Transverse colon (tissue), 4 donors: ENCODE measurements at regions not wholly inside any gene's neighbourhood (a gene's known extent, or its start where the extent isn't known, plus 50 kb on each side); places are given as distances from the start of the nearest gene placed in this dataset.

Source experiments
- DNase-seq: peaks from one replicate; pipeline ENCODE4 v3.0.0-alpha.2; 2019
- H3K27ac ChIP-seq, 4 donors: fragments of 200-600 bp; sonication (generic); 2 replicates each; pipeline ENCODE4 v1.5.1; 2016 to 2018; ENCODE audit warnings: inconsistent platforms in 4 of 4
- H3K27me3 ChIP-seq: fragments of 200-600 bp; sonication (generic); 2 replicates; pipeline ENCODE4 v1.5.1; 2017; ENCODE audit warnings: inconsistent platforms
- H3K36me3 ChIP-seq, 4 donors: fragments of 200-600 bp; sonication (generic); 2 replicates each; pipeline ENCODE4 v1.5.1; 2017 to 2019; ENCODE audit warnings: inconsistent platforms in 4 of 4
- H3K4me1 ChIP-seq, 4 donors: fragments of 200-600 bp; sonication (generic); 2 replicates each; pipeline ENCODE4 v1.5.1; 2017 to 2020; ENCODE audit warnings: inconsistent platforms in 4 of 4
- H3K4me3 ChIP-seq, 4 donors: fragments of 200-600 bp; sonication (generic); 1 replicate in 1 of 4; 2 replicates in 3 of 4; pipeline versions ENCODE4 v1.5.1 to v1.6.1; 2017 to 2019; ENCODE audit warnings: inconsistent platforms in 4 of 4
- H3K9me3 ChIP-seq, 2 donors: fragments of 200-600 bp; sonication (generic); 2 replicates each; pipeline ENCODE4 v1.5.1; 2017 to 2019; ENCODE audit warnings: inconsistent platforms in 2 of 2
- EP300 ChIP-seq: sonication (generic); formaldehyde crosslinking; IDR thresholded peaks from one replicate; pipeline ENCODE4 v1.6.1; 2017; ENCODE audit warnings: antibody characterized with exemption, low read depth
- POLR2A ChIP-seq: fragments of 450-650 bp; IDR thresholded peaks from one replicate; pipeline ENCODE4 v1.6.1; 2016; ENCODE audit warnings: antibody characterized with exemption, mild to moderate bottlenecking, moderate library complexity
- POLR2AphosphoS5 ChIP-seq, 3 donors: sonication (generic); formaldehyde crosslinking; IDR thresholded peaks; one replicate each; pipeline ENCODE4 v1.6.1; 2016; ENCODE audit warnings: antibody characterized with exemption in 3 of 3
- WGBS, 2 donors: methylation state at CpG; one replicate each; pipeline ENCODE4 v1.1.5; 2018; ENCODE audit warnings: low coverage in 1 of 2; 5-methylcytosine and 5-hydroxymethylcytosine counted together
- in situ Hi-C, 4 donors: fragments of 200-750 bp; cut with MboI; loops; one replicate each; pipeline versions ENCODE4 v1.15.0 to v1.15.1; 2017; ENCODE audit warnings: low sequenced_read_pairs in 3 of 4, low pct_ligation_motif_present in 1 of 4, low pct_unique_long_range_greater_than_20kb in 1 of 4
- intact Hi-C: fragments of 100-400 bp; cut with DNase I; formaldehyde crosslinking; loops from one replicate; pipeline ENCODE4 v1.15.1; 2023; ENCODE audit warnings: low total_unique reads
- TF ChIP-seq, protein P1 (sequence below), 5 experiments: fragments of 200-600 bp in 3 of 5; fragments of 450-650 bp in 2 of 5; sonication (generic) in 3 of 5; IDR thresholded peaks; 1 replicate in 2 of 5; 2 replicates in 3 of 5; pipeline ENCODE4 v1.5.1; 2016 to 2017; ENCODE audit warnings: antibody characterized with exemption in 5 of 5, inconsistent platforms in 3 of 5, mild to moderate bottlenecking in 2 of 5, moderate library complexity in 1 of 5

DNA sequence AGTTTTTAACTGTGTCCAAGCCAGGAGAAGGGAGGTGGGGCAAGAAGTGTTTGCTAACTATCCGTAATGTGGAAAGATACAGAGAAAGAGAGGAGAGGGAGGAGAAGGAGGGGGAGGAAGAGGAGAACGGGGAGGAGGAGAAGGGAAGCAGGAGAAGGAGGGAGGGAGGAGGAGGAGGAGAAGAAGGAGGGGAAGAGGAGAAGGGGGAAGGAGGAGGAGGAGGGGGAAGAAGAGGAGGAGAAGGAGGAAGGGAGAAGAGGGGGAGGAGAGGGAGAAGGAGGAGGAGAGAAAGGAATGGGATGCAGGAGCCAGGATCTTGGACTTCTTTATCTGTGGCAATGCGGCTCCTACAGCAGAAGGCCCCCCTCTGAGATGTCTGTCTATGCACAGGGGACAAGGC is 510.3 kb upstream of the CCDC196 start:
- no peak for DNase-seq
- H3K4me1 ChIP-seq = no peaks in the 10 kb centered on the region
- intact Hi-C loops (no loop called here), in situ Hi-C loops (no loop called here)
- no peaks in the 10 kb centered on the region for H3K36me3 ChIP-seq
- no peak overlapping the region for H3K27ac ChIP-seq
- no peak overlapping the region for H3K4me3 ChIP-seq
- TF ChIP-seq POLR2A = no peak
- TF ChIP-seq POLR2AphosphoS5 (IDR thresholded peaks at IDR 0.05) = no peak
- H3K27me3 ChIP-seq = no peaks in the 10 kb centered on the region
- H3K9me3 ChIP-seq = no peaks in the 10 kb centered on the region
- WGBS, 2 donors = 53 to 59% methylated on average over 3 of the region's 3 CpGs

DNA sequence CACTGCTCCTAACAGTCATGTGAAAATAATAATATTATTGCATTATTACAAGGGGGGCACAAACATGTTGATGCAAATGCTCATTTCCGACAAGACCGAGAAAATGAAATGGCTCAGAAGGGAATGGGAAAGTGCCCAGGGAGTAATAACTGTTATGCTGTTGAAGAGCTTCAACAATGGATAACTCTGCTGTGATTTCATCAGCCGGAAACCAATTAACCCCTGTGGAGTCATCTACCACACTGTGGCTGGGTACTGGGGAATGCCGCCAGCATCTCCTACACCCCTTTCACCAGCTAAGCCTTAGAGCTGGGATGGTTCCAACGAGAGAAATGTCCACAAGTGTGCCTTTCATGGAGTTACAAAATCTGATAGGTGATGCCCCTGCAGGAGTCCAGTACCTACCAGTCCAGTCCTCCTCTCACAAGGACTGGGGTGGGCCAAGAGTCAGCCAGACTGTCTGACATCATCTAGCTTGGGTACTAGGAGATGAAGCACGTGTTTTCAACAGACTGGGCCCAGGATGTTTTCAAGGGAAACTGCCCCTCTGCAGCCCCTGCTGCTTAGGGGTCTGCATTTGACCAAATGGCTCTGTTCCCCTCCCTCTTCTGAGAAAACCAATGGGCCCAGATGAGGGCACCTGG is 509.3 kb upstream of the CCDC196 start:
- intact Hi-C loops = no loop called here
- H3K36me3 ChIP-seq = no peaks in the 10 kb centered on the region
- DNase-seq = no peak
- no peaks in the 10 kb centered on the region for H3K27me3 ChIP-seq
- TF ChIP-seq POLR2A (no peak), POLR2AphosphoS5 (IDR thresholded peaks at IDR 0.05) (no peak), EP300 (no peak)
- no peak overlapping the region for H3K4me3 ChIP-seq
- no peaks in the 10 kb centered on the region for H3K4me1 ChIP-seq
- in situ Hi-C loops = no loop called here
- H3K9me3 ChIP-seq = no peaks in the 10 kb centered on the region
- H3K27ac ChIP-seq = no peak overlapping the region
- WGBS, 2 donors = 83% methylated on average over 6 of the region's 6 CpGs; no CpG with 5 or more reads in 1 of the 2 donors

DNA sequence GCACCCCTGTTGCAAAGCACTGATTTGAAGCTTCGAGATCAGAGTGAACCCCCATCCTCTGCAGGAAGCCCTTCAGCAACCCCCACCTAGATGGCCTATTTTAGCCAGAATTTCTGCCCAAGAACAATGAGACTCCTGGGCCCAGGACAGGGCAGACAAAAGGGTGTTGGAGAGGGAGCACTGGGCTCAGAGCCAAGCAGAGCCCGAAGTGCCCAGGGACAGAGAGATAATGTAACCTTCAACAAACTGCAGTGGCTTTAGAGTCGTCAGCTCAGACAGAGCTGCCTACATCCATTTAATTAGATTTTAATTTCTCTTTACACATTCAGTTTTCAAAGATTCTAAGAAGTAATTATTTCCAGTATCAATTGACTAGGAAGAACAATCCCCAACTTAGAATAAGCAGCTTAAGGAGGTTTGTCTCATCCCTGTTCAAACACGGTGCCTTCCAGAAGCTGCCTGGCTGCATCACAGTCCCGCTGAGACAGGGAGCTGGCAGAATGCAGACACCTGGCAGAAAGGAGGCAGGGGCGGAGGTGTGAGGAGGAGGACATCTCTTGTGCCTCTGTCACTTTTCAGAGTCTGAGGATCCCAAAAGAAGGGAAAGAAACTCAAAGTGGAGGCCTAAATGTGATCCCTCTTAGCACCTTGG is 504.9 kb upstream of the CCDC196 start:
- H3K36me3 ChIP-seq = no peaks in the 10 kb centered on the region
- WGBS, 2 donors = 77 to 86% methylated on average over 3 to 6 of the region's 6 CpGs
- no peak overlapping the region for H3K4me3 ChIP-seq
- TF ChIP-seq, protein P1, sequence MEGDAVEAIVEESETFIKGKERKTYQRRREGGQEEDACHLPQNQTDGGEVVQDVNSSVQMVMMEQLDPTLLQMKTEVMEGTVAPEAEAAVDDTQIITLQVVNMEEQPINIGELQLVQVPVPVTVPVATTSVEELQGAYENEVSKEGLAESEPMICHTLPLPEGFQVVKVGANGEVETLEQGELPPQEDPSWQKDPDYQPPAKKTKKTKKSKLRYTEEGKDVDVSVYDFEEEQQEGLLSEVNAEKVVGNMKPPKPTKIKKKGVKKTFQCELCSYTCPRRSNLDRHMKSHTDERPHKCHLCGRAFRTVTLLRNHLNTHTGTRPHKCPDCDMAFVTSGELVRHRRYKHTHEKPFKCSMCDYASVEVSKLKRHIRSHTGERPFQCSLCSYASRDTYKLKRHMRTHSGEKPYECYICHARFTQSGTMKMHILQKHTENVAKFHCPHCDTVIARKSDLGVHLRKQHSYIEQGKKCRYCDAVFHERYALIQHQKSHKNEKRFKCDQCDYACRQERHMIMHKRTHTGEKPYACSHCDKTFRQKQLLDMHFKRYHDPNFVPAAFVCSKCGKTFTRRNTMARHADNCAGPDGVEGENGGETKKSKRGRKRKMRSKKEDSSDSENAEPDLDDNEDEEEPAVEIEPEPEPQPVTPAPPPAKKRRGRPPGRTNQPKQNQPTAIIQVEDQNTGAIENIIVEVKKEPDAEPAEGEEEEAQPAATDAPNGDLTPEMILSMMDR (IDR thresholded peaks at IDR 0.05) = no peak
- TF ChIP-seq EP300 = no peak
- no peak for TF ChIP-seq POLR2A
- no peak for TF ChIP-seq POLR2AphosphoS5 (IDR thresholded peaks at IDR 0.05)
- no peaks in the 10 kb centered on the region for H3K27me3 ChIP-seq
- in situ Hi-C loops (no loop called here), intact Hi-C loops (no loop called here)
- DNase-seq = no peak
- H3K9me3 ChIP-seq = no peaks in the 10 kb centered on the region
- no peak overlapping the region for H3K27ac ChIP-seq
- H3K4me1 ChIP-seq = no peaks in the 10 kb centered on the region

DNA sequence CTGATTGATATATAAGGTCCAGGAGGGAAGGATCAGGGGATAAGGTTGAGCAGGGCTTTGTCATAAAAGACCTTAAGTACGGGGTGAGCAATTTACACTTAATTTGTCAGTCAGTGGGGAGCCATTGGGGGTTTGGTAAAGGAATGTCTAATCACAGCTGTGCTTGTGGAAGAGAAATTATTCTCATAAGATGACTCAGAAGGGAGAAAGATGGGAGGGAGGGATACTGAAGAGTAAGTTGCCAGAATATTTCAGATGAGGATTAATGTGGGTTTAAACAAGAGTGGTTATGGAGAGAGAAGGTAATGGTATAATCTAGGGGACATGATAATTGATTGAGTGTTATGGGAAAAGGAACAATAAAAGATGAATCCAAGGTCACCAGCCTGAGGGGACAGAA is 500.1 kb upstream of the CCDC196 start:
- intact Hi-C loops (no loop called here), in situ Hi-C loops (no loop called here)
- 49 to 50% methylated on average over 1 of the region's 1 CpG for WGBS, 2 donors
- no peak overlapping the region for H3K27ac ChIP-seq
- H3K36me3 ChIP-seq = no peaks in the 10 kb centered on the region
- no peaks in the 10 kb centered on the region for H3K9me3 ChIP-seq
- no peak for TF ChIP-seq POLR2A
- TF ChIP-seq POLR2AphosphoS5 (IDR thresholded peaks at IDR 0.05) = no peak
- TF ChIP-seq, protein P1 (IDR thresholded peaks at IDR 0.05) = no peak
- no peak for TF ChIP-seq EP300
- no peaks in the 10 kb centered on the region for H3K27me3 ChIP-seq
- no peaks in the 10 kb centered on the region for H3K4me1 ChIP-seq
- DNase-seq = no peak
- H3K4me3 ChIP-seq = no peak overlapping the region

DNA sequence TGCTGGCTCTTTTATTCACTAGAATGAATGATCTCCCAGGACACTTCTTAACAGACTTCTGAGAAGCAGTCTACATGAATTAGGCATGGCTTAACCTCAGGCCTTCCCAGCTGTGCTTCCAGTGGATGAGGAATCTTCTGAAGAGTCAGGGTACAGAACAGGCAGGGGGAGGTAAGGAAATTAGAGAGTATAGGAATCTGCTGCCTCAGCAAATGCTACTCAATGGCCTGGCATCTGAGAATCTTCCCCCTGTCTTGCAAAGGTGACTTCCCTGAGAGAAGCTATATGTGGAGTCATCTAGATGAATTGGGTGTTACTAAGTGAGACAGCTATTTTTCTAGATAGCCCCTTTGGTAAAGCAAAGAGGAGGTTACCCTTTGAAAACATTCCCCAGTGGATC is 496.2 kb upstream of the CCDC196 start:
- TF ChIP-seq POLR2A (no peak), POLR2AphosphoS5 (IDR thresholded peaks at IDR 0.05) (no peak), EP300 (no peak)
- TF ChIP-seq, protein P1 (IDR thresholded peaks at IDR 0.05) = no peak
- in situ Hi-C loops (no loop called here), intact Hi-C loops (no loop called here)
- DNase-seq = no peak
- Histone ChIP-seq H3K9me3 (no peaks in the 10 kb centered on the region), H3K4me1 (no peaks in the 10 kb centered on the region), H3K4me3 (no peak overlapping the region), H3K36me3 (no peaks in the 10 kb centered on the region), H3K27me3 (no peaks in the 10 kb centered on the region), H3K27ac (no peak overlapping the region)
